WTC11 (cell line): ENCODE measurements at regions not wholly inside any gene's neighbourhood (a gene's known extent, or its start where the extent isn't known, plus 50 kb on each side); places are given as distances from the start of the nearest gene placed in this dataset.

ENCODE experiments used
- ATAC-seq: fragments of 200-7000 bp; cut with Tn5 transposase; 2 replicates; pipeline ENCODE4 v1.10.0; 2021; ENCODE audit warnings: mild to moderate bottlenecking, moderate library complexity
- CTCF ChIA-PET: fragments of 300-600 bp; sonication (Branson Sonifier 250); formaldehyde crosslinking; loops from one replicate; lab custom pipeline; 2021; ENCODE audit warnings: antibody characterized with exemption; lab: Charles Lee
- POLR2A ChIA-PET: fragments of 350-600 bp; sonication (Branson Sonifier 250); formaldehyde crosslinking; loops from one replicate; lab custom pipeline; 2021; ENCODE audit warnings: antibody characterized with exemption; lab: Charles Lee
- DNase-seq: peaks from one replicate; pipeline ENCODE4 v3.0.0; 2021; ENCODE audit warnings: low spot score
- H3K27ac Mint-ChIP-seq: 2 replicates; pipeline ENCODE4 v1.8.0; 2021; ENCODE audit warnings: mixed read lengths
- H3K27me3 Mint-ChIP-seq: 2 replicates; pipeline ENCODE4 v1.8.0; 2021; ENCODE audit warnings: low read depth, mild to moderate bottlenecking, moderate library complexity, mixed read lengths
- H3K36me3 Mint-ChIP-seq: 2 replicates; pipeline ENCODE4 v1.8.0; 2021; ENCODE audit warnings: mixed read lengths
- H3K4me1 Mint-ChIP-seq: 2 replicates; pipeline ENCODE4 v1.8.0; 2022; ENCODE audit warnings: mixed read lengths
- H3K4me3 Mint-ChIP-seq: 2 replicates; pipeline ENCODE4 v1.8.0; 2021; ENCODE audit warnings: mild to moderate bottlenecking, moderate library complexity, mixed read lengths
- H3K9me3 Mint-ChIP-seq: 2 replicates; pipeline ENCODE4 v1.8.0; 2021; ENCODE audit warnings: mixed read lengths
- EMX1 ChIP-seq: fragments of 250-450 bp; sonication (Bioruptor Pico); IDR thresholded peaks from 2 replicates; pipeline ENCODE4 v1.8.0; 2021; ENCODE audit warnings: mild to moderate bottlenecking
- GRHL2 ChIP-seq: fragments of 250-450 bp; sonication (Bioruptor Pico); IDR thresholded peaks from 2 replicates; pipeline ENCODE4 v1.8.0; 2022; ENCODE audit warnings: mild to moderate bottlenecking, moderate library complexity; ENCODE audit not compliant: insufficient replicate concordance, severe bottlenecking
- JAZF1 ChIP-seq: fragments of 250-450 bp; sonication (Bioruptor Pico); IDR thresholded peaks from 2 replicates; pipeline ENCODE4 v1.9.0; 2021; ENCODE audit warnings: moderate library complexity, mild to moderate bottlenecking, inconsistent platforms
- JUN ChIP-seq: sonication (generic); formaldehyde crosslinking; IDR thresholded peaks from 2 replicates; pipeline ENCODE4 v1.8.0; 2023; ENCODE audit warnings: mild to moderate bottlenecking, missing genetic modification reagents
- MYBL2 ChIP-seq: sonication (generic); formaldehyde crosslinking; IDR thresholded peaks from 2 replicates; pipeline ENCODE4 v1.8.1; 2023; ENCODE audit warnings: mild to moderate bottlenecking, moderate library complexity, missing genetic modification reagents
- NR1H2 ChIP-seq: sonication (generic); formaldehyde crosslinking; IDR thresholded peaks from 2 replicates; pipeline ENCODE4 v1.9.0; 2021; ENCODE audit warnings: mild to moderate bottlenecking, moderate library complexity, missing genetic modification reagents
- OVOL2 ChIP-seq: fragments of 250-450 bp; sonication (Bioruptor Pico); IDR thresholded peaks from 2 replicates; pipeline ENCODE4 v1.9.0; 2021; ENCODE audit warnings: mild to moderate bottlenecking, borderline replicate concordance
- PRDM15 ChIP-seq: sonication (generic); formaldehyde crosslinking; IDR thresholded peaks from 2 replicates; pipeline ENCODE4 v1.8.0; 2022; ENCODE audit warnings: missing genetic modification reagents
- SP1 ChIP-seq: sonication (generic); formaldehyde crosslinking; conservative IDR thresholded peaks from 2 replicates; pipeline ENCODE4 v1.8.1; 2022; ENCODE audit warnings: missing genetic modification reagents
- ZNF317 ChIP-seq: sonication (generic); formaldehyde crosslinking; IDR thresholded peaks from 2 replicates; pipeline ENCODE4 v1.8.1; 2023; ENCODE audit warnings: low read depth, mild to moderate bottlenecking, moderate library complexity, missing genetic modification reagents, borderline replicate concordance
- ZSCAN18 ChIP-seq: fragments of 250-450 bp; sonication (Bioruptor Pico); IDR thresholded peaks from 2 replicates; pipeline ENCODE4 v2.1.2; 2022; ENCODE audit warnings: mild to moderate bottlenecking, moderate library complexity
- TF ChIP-seq, protein P1 (sequence below): fragments of 250-450 bp; sonication (Bioruptor Pico); IDR thresholded peaks from 2 replicates; pipeline ENCODE4 v1.9.0; 2021; ENCODE audit warnings: mild to moderate bottlenecking
- TF ChIP-seq, protein P2 (sequence below): fragments of 250-450 bp; sonication (Bioruptor Pico); IDR thresholded peaks from 2 replicates; pipeline ENCODE4 v1.8.0; 2021; ENCODE audit warnings: mild to moderate bottlenecking
- TF ChIP-seq, protein P3 (sequence below): sonication (generic); formaldehyde crosslinking; IDR thresholded peaks from 2 replicates; pipeline ENCODE4 v1.8.0; 2023; ENCODE audit warnings: missing genetic modification reagents, mild to moderate bottlenecking, borderline replicate concordance
- TF ChIP-seq, protein P4 (sequence below): sonication (generic); formaldehyde crosslinking; IDR thresholded peaks from 2 replicates; pipeline ENCODE4 v1.8.0; 2023; ENCODE audit warnings: missing genetic modification reagents
- TF ChIP-seq, protein P5 (sequence below): sonication (generic); formaldehyde crosslinking; IDR thresholded peaks from 2 replicates; pipeline ENCODE4 v1.8.1; 2022; ENCODE audit warnings: missing genetic modification reagents, borderline replicate concordance
- TF ChIP-seq, protein P6 (sequence below): fragments of 250-450 bp; sonication (Bioruptor Pico); IDR thresholded peaks from 2 replicates; pipeline ENCODE4 v1.9.0; 2021; ENCODE audit warnings: mild to moderate bottlenecking

DNA sequence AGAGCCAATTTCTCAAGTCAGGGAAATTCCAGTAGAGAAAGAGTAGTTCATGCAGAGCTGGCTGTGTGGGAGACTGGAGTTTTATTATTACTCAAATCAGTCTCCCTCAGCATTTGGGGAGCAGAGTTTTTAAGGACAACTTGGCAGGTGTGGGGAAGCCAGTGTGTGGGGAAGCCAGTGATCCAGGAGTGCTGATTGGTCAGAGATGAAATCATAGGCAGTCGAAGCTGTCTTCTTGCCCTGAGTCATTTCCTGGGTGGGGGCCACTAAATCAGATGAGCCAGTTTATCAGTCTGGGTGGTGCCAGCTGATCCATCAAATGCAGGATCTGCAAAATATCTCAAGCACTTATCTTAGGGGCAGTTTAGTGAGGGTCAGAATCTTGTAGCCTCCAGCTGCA lies 194.6 kb upstream of the NRG3 start (continued):
- no peak for TF ChIP-seq ZSCAN18 (CRISPR knock-in tag)
- no peak for TF ChIP-seq MYBL2 (CRISPR knock-in tag)

DNA sequence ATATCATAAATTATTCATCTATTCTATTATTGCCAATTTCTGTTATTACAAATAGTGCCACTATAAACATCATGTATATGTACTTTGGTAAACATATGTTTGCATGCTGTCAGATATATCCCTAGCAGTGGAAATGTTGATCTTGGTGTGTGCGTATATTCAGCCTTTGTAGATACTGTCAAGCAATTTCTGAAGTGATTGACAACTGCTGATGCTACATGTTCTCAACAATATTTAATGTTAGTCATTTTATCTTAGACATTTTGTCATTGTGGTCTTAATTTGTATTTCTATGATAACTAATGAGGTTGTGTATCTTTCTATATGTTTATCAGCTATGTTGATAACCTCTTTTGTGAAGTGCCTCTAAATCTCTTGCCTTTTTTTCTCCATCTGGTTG lies 186.5 kb upstream of the NRG3 start:
- Mint-ChIP-seq H3K9me3 (peaks cover 13% of the 10 kb centered on the region), H3K27me3 (no peaks in the 10 kb centered on the region; the same call in 1 of the 2 replicates), H3K27ac (no peak overlapping the region), H3K4me1 (no peaks in the 10 kb centered on the region), H3K4me3 (no peak overlapping the region), H3K36me3 (no peaks in the 10 kb centered on the region)
- ATAC-seq = no peak
- CTCF ChIA-PET = no interaction called here
- POLR2A ChIA-PET = no interaction called here
- TF ChIP-seq OVOL2 (no peak), NR1H2 (CRISPR knock-in tag) (no peak), EMX1 (CRISPR knock-in tag) (no peak), ZNF317 (CRISPR knock-in tag) (no peak), SP1 (CRISPR knock-in tag) (no peak), PRDM15 (CRISPR knock-in tag) (no peak), JUN (CRISPR knock-in tag) (no peak), GRHL2 (CRISPR knock-in tag) (no peak), JAZF1 (no peak), ZSCAN18 (CRISPR knock-in tag) (no peak)
- TF ChIP-seq, protein P1, sequence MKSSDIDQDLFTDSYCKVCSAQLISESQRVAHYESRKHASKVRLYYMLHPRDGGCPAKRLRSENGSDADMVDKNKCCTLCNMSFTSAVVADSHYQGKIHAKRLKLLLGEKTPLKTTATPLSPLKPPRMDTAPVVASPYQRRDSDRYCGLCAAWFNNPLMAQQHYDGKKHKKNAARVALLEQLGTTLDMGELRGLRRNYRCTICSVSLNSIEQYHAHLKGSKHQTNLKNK (CRISPR knock-in tag) = no peak
- TF ChIP-seq, protein P2, sequence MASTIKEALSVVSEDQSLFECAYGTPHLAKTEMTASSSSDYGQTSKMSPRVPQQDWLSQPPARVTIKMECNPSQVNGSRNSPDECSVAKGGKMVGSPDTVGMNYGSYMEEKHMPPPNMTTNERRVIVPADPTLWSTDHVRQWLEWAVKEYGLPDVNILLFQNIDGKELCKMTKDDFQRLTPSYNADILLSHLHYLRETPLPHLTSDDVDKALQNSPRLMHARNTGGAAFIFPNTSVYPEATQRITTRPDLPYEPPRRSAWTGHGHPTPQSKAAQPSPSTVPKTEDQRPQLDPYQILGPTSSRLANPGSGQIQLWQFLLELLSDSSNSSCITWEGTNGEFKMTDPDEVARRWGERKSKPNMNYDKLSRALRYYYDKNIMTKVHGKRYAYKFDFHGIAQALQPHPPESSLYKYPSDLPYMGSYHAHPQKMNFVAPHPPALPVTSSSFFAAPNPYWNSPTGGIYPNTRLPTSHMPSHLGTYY = no peak
- TF ChIP-seq, protein P3, sequence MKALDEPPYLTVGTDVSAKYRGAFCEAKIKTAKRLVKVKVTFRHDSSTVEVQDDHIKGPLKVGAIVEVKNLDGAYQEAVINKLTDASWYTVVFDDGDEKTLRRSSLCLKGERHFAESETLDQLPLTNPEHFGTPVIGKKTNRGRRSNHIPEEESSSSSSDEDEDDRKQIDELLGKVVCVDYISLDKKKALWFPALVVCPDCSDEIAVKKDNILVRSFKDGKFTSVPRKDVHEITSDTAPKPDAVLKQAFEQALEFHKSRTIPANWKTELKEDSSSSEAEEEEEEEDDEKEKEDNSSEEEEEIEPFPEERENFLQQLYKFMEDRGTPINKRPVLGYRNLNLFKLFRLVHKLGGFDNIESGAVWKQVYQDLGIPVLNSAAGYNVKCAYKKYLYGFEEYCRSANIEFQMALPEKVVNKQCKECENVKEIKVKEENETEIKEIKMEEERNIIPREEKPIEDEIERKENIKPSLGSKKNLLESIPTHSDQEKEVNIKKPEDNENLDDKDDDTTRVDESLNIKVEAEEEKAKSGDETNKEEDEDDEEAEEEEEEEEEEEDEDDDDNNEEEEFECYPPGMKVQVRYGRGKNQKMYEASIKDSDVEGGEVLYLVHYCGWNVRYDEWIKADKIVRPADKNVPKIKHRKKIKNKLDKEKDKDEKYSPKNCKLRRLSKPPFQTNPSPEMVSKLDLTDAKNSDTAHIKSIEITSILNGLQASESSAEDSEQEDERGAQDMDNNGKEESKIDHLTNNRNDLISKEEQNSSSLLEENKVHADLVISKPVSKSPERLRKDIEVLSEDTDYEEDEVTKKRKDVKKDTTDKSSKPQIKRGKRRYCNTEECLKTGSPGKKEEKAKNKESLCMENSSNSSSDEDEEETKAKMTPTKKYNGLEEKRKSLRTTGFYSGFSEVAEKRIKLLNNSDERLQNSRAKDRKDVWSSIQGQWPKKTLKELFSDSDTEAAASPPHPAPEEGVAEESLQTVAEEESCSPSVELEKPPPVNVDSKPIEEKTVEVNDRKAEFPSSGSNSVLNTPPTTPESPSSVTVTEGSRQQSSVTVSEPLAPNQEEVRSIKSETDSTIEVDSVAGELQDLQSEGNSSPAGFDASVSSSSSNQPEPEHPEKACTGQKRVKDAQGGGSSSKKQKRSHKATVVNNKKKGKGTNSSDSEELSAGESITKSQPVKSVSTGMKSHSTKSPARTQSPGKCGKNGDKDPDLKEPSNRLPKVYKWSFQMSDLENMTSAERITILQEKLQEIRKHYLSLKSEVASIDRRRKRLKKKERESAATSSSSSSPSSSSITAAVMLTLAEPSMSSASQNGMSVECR (CRISPR knock-in tag) = no peak
- TF ChIP-seq, protein P4, sequence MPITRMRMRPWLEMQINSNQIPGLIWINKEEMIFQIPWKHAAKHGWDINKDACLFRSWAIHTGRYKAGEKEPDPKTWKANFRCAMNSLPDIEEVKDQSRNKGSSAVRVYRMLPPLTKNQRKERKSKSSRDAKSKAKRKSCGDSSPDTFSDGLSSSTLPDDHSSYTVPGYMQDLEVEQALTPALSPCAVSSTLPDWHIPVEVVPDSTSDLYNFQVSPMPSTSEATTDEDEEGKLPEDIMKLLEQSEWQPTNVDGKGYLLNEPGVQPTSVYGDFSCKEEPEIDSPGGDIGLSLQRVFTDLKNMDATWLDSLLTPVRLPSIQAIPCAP = no peak
- TF ChIP-seq, protein P5, sequence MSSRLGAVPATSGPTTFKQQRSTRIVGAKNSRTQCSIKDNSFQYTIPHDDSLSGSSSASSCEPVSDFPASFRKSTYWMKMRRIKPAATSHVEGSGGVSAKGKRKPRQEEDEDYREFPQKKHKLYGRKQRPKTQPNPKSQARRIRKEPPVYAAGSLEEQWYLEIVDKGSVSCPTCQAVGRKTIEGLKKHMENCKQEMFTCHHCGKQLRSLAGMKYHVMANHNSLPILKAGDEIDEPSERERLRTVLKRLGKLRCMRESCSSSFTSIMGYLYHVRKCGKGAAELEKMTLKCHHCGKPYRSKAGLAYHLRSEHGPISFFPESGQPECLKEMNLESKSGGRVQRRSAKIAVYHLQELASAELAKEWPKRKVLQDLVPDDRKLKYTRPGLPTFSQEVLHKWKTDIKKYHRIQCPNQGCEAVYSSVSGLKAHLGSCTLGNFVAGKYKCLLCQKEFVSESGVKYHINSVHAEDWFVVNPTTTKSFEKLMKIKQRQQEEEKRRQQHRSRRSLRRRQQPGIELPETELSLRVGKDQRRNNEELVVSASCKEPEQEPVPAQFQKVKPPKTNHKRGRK (CRISPR knock-in tag) = no peak
- TF ChIP-seq, protein P6, sequence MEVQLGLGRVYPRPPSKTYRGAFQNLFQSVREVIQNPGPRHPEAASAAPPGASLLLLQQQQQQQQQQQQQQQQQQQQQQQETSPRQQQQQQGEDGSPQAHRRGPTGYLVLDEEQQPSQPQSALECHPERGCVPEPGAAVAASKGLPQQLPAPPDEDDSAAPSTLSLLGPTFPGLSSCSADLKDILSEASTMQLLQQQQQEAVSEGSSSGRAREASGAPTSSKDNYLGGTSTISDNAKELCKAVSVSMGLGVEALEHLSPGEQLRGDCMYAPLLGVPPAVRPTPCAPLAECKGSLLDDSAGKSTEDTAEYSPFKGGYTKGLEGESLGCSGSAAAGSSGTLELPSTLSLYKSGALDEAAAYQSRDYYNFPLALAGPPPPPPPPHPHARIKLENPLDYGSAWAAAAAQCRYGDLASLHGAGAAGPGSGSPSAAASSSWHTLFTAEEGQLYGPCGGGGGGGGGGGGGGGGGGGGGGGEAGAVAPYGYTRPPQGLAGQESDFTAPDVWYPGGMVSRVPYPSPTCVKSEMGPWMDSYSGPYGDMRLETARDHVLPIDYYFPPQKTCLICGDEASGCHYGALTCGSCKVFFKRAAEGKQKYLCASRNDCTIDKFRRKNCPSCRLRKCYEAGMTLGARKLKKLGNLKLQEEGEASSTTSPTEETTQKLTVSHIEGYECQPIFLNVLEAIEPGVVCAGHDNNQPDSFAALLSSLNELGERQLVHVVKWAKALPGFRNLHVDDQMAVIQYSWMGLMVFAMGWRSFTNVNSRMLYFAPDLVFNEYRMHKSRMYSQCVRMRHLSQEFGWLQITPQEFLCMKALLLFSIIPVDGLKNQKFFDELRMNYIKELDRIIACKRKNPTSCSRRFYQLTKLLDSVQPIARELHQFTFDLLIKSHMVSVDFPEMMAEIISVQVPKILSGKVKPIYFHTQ (CRISPR knock-in tag) = no peak
- no peak for DNase-seq
